ENCODE measurements at regions not wholly inside any gene's neighbourhood (a gene's known extent, or its start where the extent isn't known, plus 50 kb on each side); places are given as distances from the start of the nearest gene placed in this dataset.

GRCh38 chr16:55388131-55388862 lies 64.3 kb downstream of the IRX6 start:
- no peaks in the 10 kb centered on the region for H3K36me3 Mint-ChIP-seq (ENCODE audit: low read depth)
- no peaks in the 10 kb centered on the region for H3K9me3 Mint-ChIP-seq
- H3K27ac Mint-ChIP-seq = no peak overlapping the region
- H3K4me1 Mint-ChIP-seq = no peaks in the 10 kb centered on the region
- no peak for ATAC-seq (ENCODE audit: low read depth)
- no peak for TF ChIP-seq CTCF (IDR thresholded peaks at IDR 0.05)
- CTCF ChIA-PET = no interaction called here
- intact Hi-C loops (cut with micrococcal nuclease) = no loop called here
- H3K4me3 Mint-ChIP-seq = no peak overlapping the region
- peaks cover 3% of the 10 kb centered on the region for H3K27me3 Mint-ChIP-seq
- DNase-seq = no peak
- POLR2A ChIA-PET = no interaction called here

GRCh38 chr16:55389426-55390073 lies 65.5 kb downstream of the IRX6 start:
- ChIA-PET CTCF (no interaction called here), POLR2A (no interaction called here)
- Mint-ChIP-seq H3K36me3 (ENCODE audit: low read depth) (no peaks in the 10 kb centered on the region), H3K4me1 (no peaks in the 10 kb centered on the region), H3K9me3 (no peaks in the 10 kb centered on the region), H3K4me3 (no peak overlapping the region), H3K27me3 (peaks cover 3% of the 10 kb centered on the region), H3K27ac (no peak overlapping the region)
- DNase-seq = no peak
- intact Hi-C loops (cut with micrococcal nuclease) = no loop called here
- ATAC-seq (ENCODE audit: low read depth) = no peak
- TF ChIP-seq CTCF (IDR thresholded peaks at IDR 0.05) = no peak

GRCh38 chr16:55390630-55391237 lies 66.7 kb downstream of the IRX6 start:
- Mint-ChIP-seq H3K4me3 (no peak overlapping the region), H3K9me3 (no peaks in the 10 kb centered on the region), H3K4me1 (no peaks in the 10 kb centered on the region), H3K36me3 (ENCODE audit: low read depth) (no peaks in the 10 kb centered on the region), H3K27me3 (peaks cover 3% of the 10 kb centered on the region), H3K27ac (no peak overlapping the region)
- CTCF ChIA-PET = no interaction called here
- no peak for DNase-seq
- intact Hi-C loops (cut with micrococcal nuclease) = no loop called here
- POLR2A ChIA-PET = no interaction called here
- no peak for TF ChIP-seq CTCF (IDR thresholded peaks at IDR 0.05)
- no peak for ATAC-seq (ENCODE audit: low read depth)

GRCh38 chr16:55391760-55392375 lies 67.9 kb downstream of the IRX6 start:
- H3K4me1 Mint-ChIP-seq = no peaks in the 10 kb centered on the region
- ATAC-seq (ENCODE audit: low read depth) (no peak), DNase-seq (no peak)
- POLR2A ChIA-PET = no interaction called here
- no peak for TF ChIP-seq CTCF (IDR thresholded peaks at IDR 0.05)
- intact Hi-C loops (cut with micrococcal nuclease) = no loop called here
- peaks cover 3% of the 10 kb centered on the region for H3K27me3 Mint-ChIP-seq
- no peaks in the 10 kb centered on the region for H3K9me3 Mint-ChIP-seq
- H3K27ac Mint-ChIP-seq = no peak overlapping the region
- H3K36me3 Mint-ChIP-seq (ENCODE audit: low read depth) = no peaks in the 10 kb centered on the region
- no peak overlapping the region for H3K4me3 Mint-ChIP-seq
- CTCF ChIA-PET = no interaction called here

- DNase-seq (no peak), ATAC-seq (ENCODE audit: low read depth) (no peak)
- CTCF ChIA-PET = no interaction called here
- intact Hi-C loops (cut with micrococcal nuclease) = no loop called here
- H3K36me3 Mint-ChIP-seq (ENCODE audit: low read depth) = no peaks in the 10 kb centered on the region
- H3K4me1 Mint-ChIP-seq = no peaks in the 10 kb centered on the region
- no peak overlapping the region for H3K27ac Mint-ChIP-seq
- no peak overlapping the region for H3K4me3 Mint-ChIP-seq
- no peaks in the 10 kb centered on the region for H3K9me3 Mint-ChIP-seq
- POLR2A ChIA-PET = no interaction called here
- H3K27me3 Mint-ChIP-seq = peaks cover 3% of the 10 kb centered on the region
- TF ChIP-seq CTCF (IDR thresholded peaks at IDR 0.05) = no peak
These were observed 68.7 kb downstream of the IRX6 start for GRCh38 chr16:55392701-55393100.
